GM03348 (cell line): ENCODE measurements at regions not wholly inside any gene's neighbourhood (a gene's known extent, or its start where the extent isn't known, plus 50 kb on each side); places are given as distances from the start of the nearest gene placed in this dataset.
"Not testable (repeated sequence)": the region's sequence is repeated elsewhere in the genome, so short reads cannot be mapped to it uniquely, and the experiment has no call there.

ENCODE experiments used
- DNase-seq: peaks from one replicate; pipeline ENCODE4 v3.0.0; 2012; ENCODE audit warnings: low spot score

DNA sequence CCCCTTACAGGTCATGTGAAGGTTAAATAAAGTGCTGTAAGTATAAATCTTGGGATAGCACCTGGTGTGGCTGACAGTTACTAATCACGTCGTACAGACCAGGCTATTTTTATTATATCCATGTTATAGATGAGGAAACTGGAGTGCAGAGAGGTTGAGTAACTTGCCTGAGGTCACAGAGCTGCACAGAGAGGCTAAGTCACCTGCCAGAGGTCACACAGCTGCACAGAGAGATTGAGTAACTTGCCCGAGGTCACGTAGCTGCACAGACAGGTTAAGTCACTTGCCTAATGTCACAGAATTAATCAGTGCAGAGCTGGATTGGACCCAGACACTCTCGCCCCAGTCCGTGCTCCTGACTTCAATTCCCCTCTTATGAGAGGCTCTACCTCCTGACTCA lies 171.5 kb downstream of the NUP210 start:
- DNase-seq: no peak

DNA sequence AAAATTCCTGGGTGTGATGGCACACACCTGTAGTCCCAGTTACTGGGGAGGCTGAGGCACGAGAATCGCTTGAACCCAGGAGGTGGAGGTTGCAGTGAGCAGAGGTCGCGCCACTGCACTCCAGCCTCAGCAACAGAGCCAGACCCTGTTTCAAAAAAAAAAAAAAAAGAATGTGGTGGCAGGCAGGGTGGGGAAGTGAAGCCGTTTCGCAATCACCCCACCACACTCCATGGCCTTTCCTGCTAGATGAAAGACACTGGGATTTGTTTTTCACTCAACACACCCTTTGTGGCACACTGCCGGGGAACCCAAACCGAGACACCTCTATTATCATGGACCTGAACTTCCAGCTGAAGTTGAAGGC lies 172.4 kb upstream of the IQSEC1 start:
- DNase-seq: no peak

DNA sequence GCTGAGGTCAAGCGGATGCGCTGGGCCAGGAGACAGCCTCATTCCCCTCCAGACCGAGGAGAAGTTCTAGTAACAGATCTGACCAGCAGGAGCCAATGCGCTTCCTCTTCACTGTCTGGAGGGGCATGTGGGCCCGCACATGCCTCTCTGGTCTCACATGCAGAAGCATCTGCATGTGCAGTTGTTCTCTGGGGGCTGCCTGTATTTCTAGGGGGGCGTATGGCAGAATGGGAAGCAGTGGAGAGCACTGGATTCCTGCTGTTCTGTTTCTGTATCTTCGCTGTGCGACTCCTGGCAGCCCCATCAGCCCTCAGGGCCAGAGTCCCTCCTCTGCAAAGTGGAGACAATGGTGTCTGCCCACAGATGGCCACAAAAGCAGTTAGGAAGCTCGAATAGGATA lies 170.4 kb upstream of the IQSEC1 start:
- DNase-seq: no peak

- no peak for DNase-seq
Observed at GRCh38 chr3:13242364-13242737, 169.1 kb upstream of the IQSEC1 start.

DNA sequence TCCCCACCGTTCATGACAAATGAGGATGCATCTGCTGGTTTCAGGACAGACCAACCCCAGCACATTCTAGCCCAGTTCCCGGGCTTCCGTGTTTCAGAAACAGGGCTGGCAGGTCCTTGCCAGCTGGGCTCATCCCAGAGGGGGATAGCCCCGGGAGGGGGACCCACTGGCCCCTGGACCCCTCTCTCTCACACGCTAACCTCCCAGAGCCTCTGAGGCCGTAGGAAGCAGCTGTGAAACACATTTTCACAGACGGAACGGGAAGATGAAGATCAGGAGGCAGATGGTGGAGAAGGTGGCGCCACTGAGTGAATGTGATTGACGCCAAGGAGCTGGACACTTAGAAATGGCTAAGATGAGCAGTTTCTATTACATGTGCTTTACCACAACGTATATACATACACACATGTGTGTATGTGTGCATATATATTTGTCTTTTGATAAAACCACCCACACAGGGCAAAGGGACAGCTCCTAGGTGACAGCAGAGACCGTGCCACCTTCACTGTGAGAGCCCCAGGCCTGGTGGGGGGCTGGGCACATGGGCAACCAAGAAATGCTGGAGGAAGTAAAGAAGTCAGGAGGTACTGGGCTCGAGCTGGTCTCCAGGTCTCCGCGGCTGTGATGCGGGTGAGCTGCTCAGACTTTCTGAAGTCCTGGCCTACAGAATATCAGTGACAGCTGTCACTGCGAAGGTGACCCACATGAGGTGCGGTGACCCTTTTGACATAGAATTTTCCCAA lies 168.6 kb upstream of the IQSEC1 start:
- no peak for DNase-seq

DNA sequence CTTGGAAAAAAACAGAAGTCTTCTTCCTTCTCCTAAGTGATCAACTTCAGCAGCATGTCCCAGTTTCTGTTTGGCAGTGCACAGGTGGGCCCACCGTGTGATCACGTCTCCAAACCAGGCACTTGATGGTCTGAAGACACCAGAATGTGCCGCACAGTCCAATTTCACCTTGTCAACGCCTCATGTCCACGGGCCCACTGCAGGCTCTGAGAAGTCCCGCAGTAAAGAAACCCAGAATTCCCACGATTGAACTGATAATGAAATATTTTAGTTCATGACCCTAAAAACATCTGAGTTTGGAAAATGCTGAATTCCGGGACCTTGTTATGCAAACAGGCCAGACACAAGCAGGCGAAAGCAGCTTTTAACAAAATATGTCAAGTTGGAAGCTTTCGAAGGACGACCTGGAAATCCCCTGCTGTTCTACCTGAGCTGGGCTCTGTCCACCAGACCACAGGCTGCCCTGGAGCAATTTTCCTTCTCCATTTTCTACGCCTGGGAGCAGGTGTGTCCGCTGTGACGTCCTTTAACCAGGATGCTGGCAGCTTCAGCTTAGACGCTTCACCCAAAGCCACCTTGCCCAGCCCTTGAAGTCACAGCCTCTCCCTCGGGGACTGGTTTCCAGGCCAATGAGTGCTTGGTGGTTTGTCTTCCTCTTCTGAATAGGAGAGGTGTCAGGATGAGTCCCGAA lies 167.8 kb upstream of the IQSEC1 start:
- no peak for DNase-seq

DNA sequence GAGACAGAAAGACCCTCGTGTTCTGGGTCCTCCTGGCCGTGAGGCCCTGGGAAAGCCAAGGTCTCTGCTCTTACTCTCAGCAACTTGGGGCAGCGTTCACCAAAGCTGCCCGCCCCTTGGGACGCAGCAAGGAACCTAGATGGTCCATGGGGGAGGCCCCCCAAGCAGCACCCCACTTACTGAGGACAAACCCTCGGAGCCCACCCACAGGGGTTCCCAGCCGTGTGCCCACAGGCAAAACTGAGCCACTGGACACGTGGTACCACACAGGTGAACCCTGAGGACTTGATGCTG lies 166.2 kb upstream of the IQSEC1 start:
- no peak for DNase-seq

GRCh38 chr3:13238687-13239466 lies 165.6 kb upstream of the IQSEC1 start:
- no peak for DNase-seq

GRCh38 chr3:13237776-13238490 lies 164.7 kb upstream of the IQSEC1 start:
- no peak for DNase-seq

DNA sequence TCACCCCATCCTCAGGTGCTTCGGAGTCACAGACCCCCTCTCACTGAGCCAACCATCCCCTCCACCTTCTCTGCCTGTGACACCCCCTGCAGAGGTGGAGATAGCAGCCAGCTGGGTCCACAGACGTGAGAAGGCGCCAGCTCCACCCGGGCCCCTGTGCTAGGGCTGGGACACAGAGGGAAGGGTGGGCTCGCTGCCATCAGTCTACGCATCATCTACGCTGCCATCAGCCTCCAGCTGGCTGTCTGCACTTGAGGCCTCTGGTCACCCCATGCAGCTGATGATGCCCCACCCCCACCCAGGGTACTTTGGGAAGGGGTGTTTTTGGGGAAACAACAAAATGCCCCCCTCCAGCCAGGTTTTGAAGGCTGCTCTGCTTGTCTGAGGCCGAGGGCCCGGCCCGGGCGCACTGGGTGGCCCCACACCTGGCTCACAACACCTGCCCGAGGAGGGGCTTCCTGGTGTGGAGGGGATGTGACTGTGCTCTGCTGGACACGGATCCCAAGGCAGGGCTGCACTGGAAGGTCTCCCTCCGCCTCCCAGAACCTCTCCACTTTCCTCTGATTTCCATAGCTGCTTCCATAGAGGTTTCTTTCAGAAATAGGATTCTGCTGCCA lies 163.4 kb upstream of the IQSEC1 start:
- DNase-seq: no peak

GRCh38 chr3:13235897-13236296 lies 162.7 kb upstream of the IQSEC1 start:
- no peak for DNase-seq

DNA sequence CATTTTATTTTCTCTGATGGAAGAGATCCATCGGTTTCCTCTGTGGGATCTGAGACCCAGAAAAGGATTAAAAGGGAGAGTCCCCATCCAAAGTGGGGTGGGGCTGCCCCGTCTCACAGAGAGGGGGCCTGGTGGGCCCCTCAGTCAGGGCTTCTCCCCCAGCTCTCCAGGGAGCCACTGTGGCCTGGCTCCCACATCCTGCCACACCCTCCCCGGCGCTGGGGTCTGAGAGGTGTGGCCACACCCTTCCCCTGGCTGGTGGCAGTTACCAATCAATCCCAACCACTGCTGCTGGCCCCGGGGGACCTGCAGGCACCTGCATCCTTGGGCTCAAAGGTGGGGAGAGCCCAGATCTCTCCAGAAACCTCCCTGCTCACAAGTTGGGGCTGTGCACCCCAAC lies 161.8 kb upstream of the IQSEC1 start:
- no peak for DNase-seq

DNA sequence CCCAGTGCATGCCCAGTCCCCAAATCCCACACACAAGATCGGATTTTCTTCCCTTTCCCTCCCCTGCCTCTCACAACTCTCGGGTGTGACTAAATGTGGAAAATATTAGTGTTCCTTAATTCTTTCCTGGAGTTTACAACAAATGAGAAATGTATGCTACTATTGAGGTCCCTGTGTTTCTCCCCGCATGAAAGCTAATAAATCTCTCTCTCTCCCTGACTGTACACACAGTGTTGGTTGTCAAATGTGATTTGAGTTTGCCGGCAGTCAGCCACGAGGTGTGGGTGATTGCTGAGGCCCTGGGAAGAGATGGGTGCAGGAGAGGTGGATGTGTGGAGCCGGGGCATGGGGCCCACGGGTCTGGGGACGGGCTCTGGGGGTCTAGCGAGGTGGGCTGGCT lies 161.4 kb upstream of the IQSEC1 start:
- no peak for DNase-seq

GRCh38 chr3:13233487-13234485 lies 160.6 kb upstream of the IQSEC1 start:
- DNase-seq: no peak

GRCh38 chr3:13231781-13232666 lies 158.8 kb upstream of the IQSEC1 start:
- DNase-seq: no peak

DNA sequence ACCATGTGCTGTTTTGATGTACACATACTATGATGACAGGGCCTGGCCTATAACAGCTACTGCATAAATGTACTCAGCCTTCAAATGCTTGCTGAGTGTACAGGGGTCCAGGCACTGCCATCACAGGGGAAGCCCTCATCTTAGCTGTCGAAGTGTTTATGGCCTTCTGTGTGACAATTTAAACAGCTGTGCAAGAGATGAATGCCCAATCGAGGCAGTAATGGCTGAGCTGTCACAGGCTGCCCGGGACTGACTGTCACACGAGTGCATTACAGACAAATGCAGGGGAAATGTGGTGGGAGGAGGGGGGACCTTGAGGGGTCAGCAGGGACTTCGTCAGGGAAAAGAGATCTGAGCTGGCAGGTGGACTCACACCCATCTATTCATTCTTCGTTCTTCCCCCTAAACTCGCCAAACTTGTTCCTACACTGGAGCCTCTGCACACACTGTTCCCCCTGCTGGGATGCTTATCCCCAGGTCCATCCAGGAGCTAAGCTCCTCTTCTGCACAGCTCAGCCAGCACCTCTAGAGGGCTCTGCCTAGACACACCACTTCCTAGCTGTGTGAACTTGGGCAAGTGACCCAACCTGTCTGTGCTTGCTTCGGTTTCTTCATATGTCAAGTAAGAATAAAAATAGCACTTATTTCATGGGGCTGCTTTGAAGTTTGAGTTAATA lies 156.2 kb upstream of the IQSEC1 start:
- DNase-seq: no peak

DNA sequence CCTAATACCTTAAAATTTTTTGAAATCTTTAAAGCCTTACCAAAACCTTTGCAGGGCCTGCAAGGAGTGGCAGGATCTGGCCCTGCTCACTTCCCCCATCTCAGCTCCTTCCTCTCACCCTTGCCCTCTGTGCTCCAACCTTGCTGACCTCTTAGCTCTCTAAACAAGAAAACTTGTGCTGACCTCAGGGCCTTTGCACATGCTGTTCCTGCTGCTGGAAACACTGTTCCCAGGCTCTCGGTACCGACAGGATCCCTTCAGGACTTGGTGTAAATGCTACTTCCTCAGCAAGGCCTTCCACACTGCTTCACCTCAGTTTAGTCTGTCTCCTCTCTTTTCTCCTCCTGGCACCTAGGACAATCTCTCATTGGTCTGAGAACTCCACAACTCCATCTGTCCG lies 155.4 kb upstream of the IQSEC1 start:
- DNase-seq: no peak

- not testable (repeated sequence) for DNase-seq
Observed at GRCh38 chr3:13228169-13228568, 154.9 kb upstream of the IQSEC1 start.
